MM.1S (cell line): ENCODE measurements at regions not wholly inside any gene's neighbourhood (a gene's known extent, or its start where the extent isn't known, plus 50 kb on each side); places are given as distances from the start of the nearest gene placed in this dataset.

Source experiments
- DNase-seq: peaks from one replicate; pipeline ENCODE4 v3.0.0-alpha.2; 2015
- H2AFZ ChIP-seq: fragments of 300-600 bp; sonication (generic); 2 replicates; pipeline ENCODE4 v1.6.0; 2016; ENCODE audit warnings: antibody characterized with exemption, low read length
- H3F3A ChIP-seq: fragments of 300-600 bp; sonication (generic); 2 replicates; pipeline ENCODE4 v1.6.1; 2016; ENCODE audit warnings: mild to moderate bottlenecking, antibody characterized with exemption, low read length, moderate library complexity, mixed read lengths; ENCODE audit not compliant: insufficient read depth
- H3K27ac ChIP-seq: fragments of 300-600 bp; sonication (generic); 2 replicates; pipeline ENCODE4 v1.5.1; 2016; ENCODE audit warnings: mild to moderate bottlenecking, low read length
- H3K27me3 ChIP-seq: fragments of 300-600 bp; sonication (generic); replicated peaks from 2 replicates; pipeline ENCODE4 v1.6.0; 2016; ENCODE audit warnings: low read length; ENCODE audit not compliant: insufficient read depth
- H3K36me3 ChIP-seq: fragments of 300-600 bp; sonication (generic); replicated peaks from 2 replicates; pipeline ENCODE4 v1.6.1; 2016; ENCODE audit warnings: mild to moderate bottlenecking, low read length, mixed read lengths; ENCODE audit not compliant: insufficient read depth
- H3K4me1 ChIP-seq: fragments of 300-600 bp; sonication (generic); 2 replicates; pipeline ENCODE4 v1.6.1; 2016; ENCODE audit warnings: low read length, mixed read lengths
- H3K4me2 ChIP-seq: fragments of 300-600 bp; sonication (generic); 2 replicates; pipeline ENCODE4 v1.6.0; 2016; ENCODE audit warnings: low read depth, low read length
- H3K4me3 ChIP-seq: fragments of 300-600 bp; sonication (generic); 2 replicates; pipeline ENCODE4 v1.5.1; 2016; ENCODE audit warnings: low read length, mixed read lengths
- H3K79me2 ChIP-seq: fragments of 300-600 bp; sonication (generic); 2 replicates; pipeline ENCODE4 v1.6.1; 2016; ENCODE audit warnings: mixed run types, low read length, mixed read lengths
- H3K9ac ChIP-seq: fragments of 300-600 bp; sonication (generic); 2 replicates; pipeline ENCODE4 v1.6.1; 2016; ENCODE audit warnings: low read length, mixed read lengths
- H3K9me2 ChIP-seq: fragments of 300-600 bp; sonication (generic); replicated peaks from 2 replicates; pipeline ENCODE4 v1.6.1; 2016; ENCODE audit warnings: mild to moderate bottlenecking, low read length, mixed read lengths; ENCODE audit not compliant: insufficient read depth
- H3K9me3 ChIP-seq: fragments of 300-600 bp; sonication (generic); replicated peaks from 2 replicates; pipeline ENCODE4 v1.6.1; 2016; ENCODE audit warnings: mild to moderate bottlenecking, low read length, mixed read lengths; ENCODE audit not compliant: insufficient read depth
- H4K20me1 ChIP-seq: fragments of 300-600 bp; sonication (generic); 2 replicates; pipeline ENCODE4 v1.6.1; 2016; ENCODE audit warnings: mild to moderate bottlenecking, low read length, moderate library complexity, mixed read lengths; ENCODE audit not compliant: insufficient read depth
- CTCF ChIP-seq: fragments of 300-600 bp; sonication (generic); IDR thresholded peaks from 2 replicates; pipeline ENCODE4 v1.5.1; 2016; ENCODE audit warnings: antibody characterized with exemption, low read length, mixed read lengths
- EZH2 ChIP-seq: fragments of 300-600 bp; sonication (generic); optimal IDR thresholded peaks from 2 replicates; pipeline ENCODE3; 2017; ENCODE audit warnings: low read depth, mild to moderate bottlenecking, antibody characterized with exemption, low read length, mixed read lengths
- EZH2phosphoT487 ChIP-seq: fragments of 300-600 bp; sonication (generic); IDR thresholded peaks from 2 replicates; pipeline ENCODE4 v1.6.1; 2018; ENCODE audit warnings: antibody characterized with exemption, low read length

- no peaks in the 10 kb centered on the region for H3K36me3 ChIP-seq
- H3K9ac ChIP-seq: no peak overlapping the region
- H3K9me3 ChIP-seq: no peaks in the 10 kb centered on the region
- TF ChIP-seq EZH2phosphoT487 (no peak), EZH2 (no peak), CTCF (no peak)
- no peak overlapping the region for H2AFZ ChIP-seq
- no peaks in the 10 kb centered on the region for H3F3A ChIP-seq
- no peak for DNase-seq
- no peaks in the 10 kb centered on the region for H3K9me2 ChIP-seq
- H3K4me1 ChIP-seq: no peaks in the 10 kb centered on the region
- no peaks in the 10 kb centered on the region for H4K20me1 ChIP-seq
- no peak overlapping the region for H3K27ac ChIP-seq
- no peak overlapping the region for H3K4me3 ChIP-seq
- no peaks in the 10 kb centered on the region for H3K27me3 ChIP-seq
- no peak overlapping the region for H3K4me2 ChIP-seq
- H3K79me2 ChIP-seq: no peaks in the 10 kb centered on the region
Observed at GRCh38 chr9:99400184-99400731, 178.2 kb downstream of the SEC61B start.

DNA sequence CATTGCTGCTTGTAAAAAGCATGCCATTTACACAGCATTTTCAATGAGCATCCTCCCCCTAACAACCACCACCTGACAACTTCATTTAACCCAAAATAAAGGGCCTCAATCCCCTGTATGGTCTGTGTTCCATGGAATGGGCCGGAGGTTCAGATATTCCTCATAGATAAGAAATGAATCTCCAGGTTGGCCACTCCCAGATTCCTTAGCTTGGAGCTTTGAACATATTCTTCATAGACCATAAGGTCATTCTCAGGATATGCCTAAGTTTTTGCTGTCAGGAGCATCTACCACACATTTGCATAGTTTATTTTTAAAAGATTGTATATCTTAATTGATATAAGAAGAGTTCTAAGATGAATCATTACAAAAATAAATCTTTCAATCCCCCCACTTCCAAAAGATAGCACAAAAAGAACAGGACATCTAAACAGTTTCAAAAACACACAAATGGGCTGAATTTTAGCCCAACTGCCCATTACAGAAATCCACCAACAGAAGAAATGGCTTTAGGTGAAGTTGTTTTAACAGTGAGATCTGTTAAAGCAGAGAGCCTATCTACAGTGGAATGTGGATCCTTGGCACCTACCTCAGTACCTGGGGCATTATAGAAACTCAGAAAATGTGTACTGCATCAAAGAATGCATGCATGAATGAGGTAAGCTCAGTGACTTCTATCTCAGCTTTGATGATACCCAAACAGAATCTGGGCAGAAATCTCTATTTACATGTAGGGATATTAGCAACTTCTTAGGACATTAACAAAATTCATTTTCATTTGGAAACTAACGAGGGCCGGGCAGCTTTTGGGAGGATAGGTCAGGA, 179.8 kb downstream of the SEC61B start:
- H3K36me3 ChIP-seq: no peaks in the 10 kb centered on the region
- no peaks in the 10 kb centered on the region for H3F3A ChIP-seq
- H3K9me3 ChIP-seq: no peaks in the 10 kb centered on the region
- H3K27me3 ChIP-seq: no peaks in the 10 kb centered on the region
- no peaks in the 10 kb centered on the region for H4K20me1 ChIP-seq
- no peak overlapping the region for H3K4me2 ChIP-seq
- TF ChIP-seq EZH2 (no peak), EZH2phosphoT487 (no peak), CTCF (no peak)
- H2AFZ ChIP-seq: no peak overlapping the region
- no peaks in the 10 kb centered on the region for H3K79me2 ChIP-seq
- no peaks in the 10 kb centered on the region for H3K9me2 ChIP-seq
- DNase-seq: no peak
- H3K27ac ChIP-seq: no peak overlapping the region
- H3K4me1 ChIP-seq: no peaks in the 10 kb centered on the region
- H3K4me3 ChIP-seq: no peak overlapping the region
- no peak overlapping the region for H3K9ac ChIP-seq

GRCh38 chr9:99403371-99403770, 181.3 kb downstream of the SEC61B start:
- Histone ChIP-seq H3K9me2 (no peaks in the 10 kb centered on the region), H3K36me3 (no peaks in the 10 kb centered on the region), H3K27ac (no peak overlapping the region), H3K4me1 (no peaks in the 10 kb centered on the region), H2AFZ (no peak overlapping the region), H3F3A (no peaks in the 10 kb centered on the region), H3K79me2 (no peaks in the 10 kb centered on the region), H4K20me1 (no peaks in the 10 kb centered on the region), H3K4me3 (no peak overlapping the region), H3K4me2 (no peak overlapping the region), H3K9me3 (no peaks in the 10 kb centered on the region), H3K9ac (no peak overlapping the region), H3K27me3 (no peaks in the 10 kb centered on the region)
- DNase-seq: no peak
- TF ChIP-seq EZH2: no peak
- no peak for TF ChIP-seq CTCF
- TF ChIP-seq EZH2phosphoT487: no peak
